DND-41 (cell line): ENCODE measurements at regions not wholly inside any gene's neighbourhood (a gene's known extent, or its start where the extent isn't known, plus 50 kb on each side); places are given as distances from the start of the nearest gene placed in this dataset.

Source experiments
- CTCF ChIP-seq: IDR thresholded peaks from 2 replicates; pipeline ENCODE4 v1.5.1; 2012; ENCODE audit warnings: borderline replicate concordance, low read length, moderate library complexity, mild to moderate bottlenecking; ENCODE audit not compliant: poor library complexity, severe bottlenecking; ENCODE audit errors: extremely low read depth
- EZH2 ChIP-seq: IDR thresholded peaks from 3 replicates; pipeline ENCODE4 v1.6.1; 2012; ENCODE audit warnings: borderline replicate concordance, low read depth, mild to moderate bottlenecking, moderate library complexity, low read length, inconsistent platforms; ENCODE audit not compliant: severe bottlenecking

GRCh38 chr10:85012305-85012704 is 683.9 kb downstream of the CCSER2 start:
- TF ChIP-seq EZH2: no peak
- no peak for TF ChIP-seq CTCF
